ENCODE measurements at regions not wholly inside any gene's neighbourhood (a gene's known extent, or its start where the extent isn't known, plus 50 kb on each side); places are given as distances from the start of the nearest gene placed in this dataset.

- DNase-seq: no peak
- H3K36me3 ChIP-seq: no peaks in the 10 kb centered on the region
- no peak for TF ChIP-seq CTCF (IDR thresholded peaks at IDR 0.05; ENCODE audit: borderline replicate concordance)
- H3K4me3 ChIP-seq: no peak overlapping the region
- intact Hi-C loops (cut with micrococcal nuclease): no loop called here
- H3K9me3 ChIP-seq (replicated peaks): no peaks in the 10 kb centered on the region
- H3K4me1 ChIP-seq: no peaks in the 10 kb centered on the region
- no peak overlapping the region for H3K27ac ChIP-seq (replicated peaks)
- no peaks in the 10 kb centered on the region for H3K27me3 ChIP-seq (ENCODE audit: low read depth)
These were observed 162.1 kb upstream of the GMDS start for GRCh38 chr6:2407525-2407924.

GRCh38 chr6:2404211-2404929 is 159.0 kb upstream of the GMDS start:
- no peak for TF ChIP-seq CTCF (IDR thresholded peaks at IDR 0.05; ENCODE audit: borderline replicate concordance)
- intact Hi-C loops (cut with micrococcal nuclease): no loop called here

GRCh38 chr6:2403546-2403945 is 158.1 kb upstream of the GMDS start:
- no peaks in the 10 kb centered on the region for H3K4me1 ChIP-seq
- no peak for TF ChIP-seq CTCF (IDR thresholded peaks at IDR 0.05; ENCODE audit: borderline replicate concordance)
- no peaks in the 10 kb centered on the region for H3K27me3 ChIP-seq (ENCODE audit: low read depth)
- H3K9me3 ChIP-seq (replicated peaks): peaks cover 10% of the 10 kb centered on the region
- H3K27ac ChIP-seq (replicated peaks): no peak overlapping the region
- intact Hi-C loops (cut with micrococcal nuclease): no loop called here
- H3K36me3 ChIP-seq: peaks cover 23% of the 10 kb centered on the region
- DNase-seq: no peak
- no peak overlapping the region for H3K4me3 ChIP-seq

More at GRCh38 chr6:2404211-2404929, 159.0 kb upstream of the GMDS start:
- peaks cover 10% of the 10 kb centered on the region for H3K9me3 ChIP-seq (replicated peaks)
- no peaks in the 10 kb centered on the region for H3K27me3 ChIP-seq (ENCODE audit: low read depth)
- H3K4me3 ChIP-seq: no peak overlapping the region
- no peak overlapping the region for H3K27ac ChIP-seq (replicated peaks)
- no peak for DNase-seq
- no peaks in the 10 kb centered on the region for H3K4me1 ChIP-seq
- peaks cover 14% of the 10 kb centered on the region for H3K36me3 ChIP-seq

- Histone ChIP-seq H3K36me3 (peaks cover 26% of the 10 kb centered on the region), H3K27me3 (ENCODE audit: low read depth) (no peaks in the 10 kb centered on the region), H3K4me1 (peaks cover 8% of the 10 kb centered on the region), H3K9me3 (replicated peaks) (peaks cover 10% of the 10 kb centered on the region), H3K27ac (replicated peaks) (no peak overlapping the region), H3K4me3 (no peak overlapping the region)
- intact Hi-C loops (cut with micrococcal nuclease): no loop called here
- DNase-seq: peak; percentile 31
- TF ChIP-seq CTCF (IDR thresholded peaks at IDR 0.05; ENCODE audit: borderline replicate concordance): no peak
These were observed 151.6 kb upstream of the GMDS start for GRCh38 chr6:2396846-2397630.

- intact Hi-C loops (cut with micrococcal nuclease): no loop called here
- TF ChIP-seq CTCF (IDR thresholded peaks at IDR 0.05; ENCODE audit: borderline replicate concordance): no peak
- peaks cover 9% of the 10 kb centered on the region for H3K9me3 ChIP-seq (replicated peaks)
- peaks cover 8% of the 10 kb centered on the region for H3K4me1 ChIP-seq
- DNase-seq: no peak
- H3K36me3 ChIP-seq: peaks cover 24% of the 10 kb centered on the region
- H3K27me3 ChIP-seq (ENCODE audit: low read depth): no peaks in the 10 kb centered on the region
- H3K4me3 ChIP-seq: no peak overlapping the region
- no peak overlapping the region for H3K27ac ChIP-seq (replicated peaks)
These were observed 150.7 kb upstream of the GMDS start for GRCh38 chr6:2396042-2396657.

Measured in left ventricle myocardium inferior (tissue), 1 donor.